HEK293 (cell line): ENCODE measurements at regions not wholly inside any gene's neighbourhood (a gene's known extent, or its start where the extent isn't known, plus 50 kb on each side); places are given as distances from the start of the nearest gene placed in this dataset.

Experiments used
- CTCF ChIP-seq: fragments of 450-650 bp; formaldehyde crosslinking; IDR thresholded peaks from 2 replicates; pipeline ENCODE4 v1.5.1; 2016; ENCODE audit warnings: missing biosample characterization, missing genetic modification characterization
- ZBTB7A ChIP-seq: fragments of 450-650 bp; formaldehyde crosslinking; IDR thresholded peaks from 2 replicates; pipeline ENCODE4 v1.5.1; 2016; ENCODE audit warnings: low read depth, missing biosample characterization, missing genetic modification characterization
- ZNF560 ChIP-seq: fragments of 450-650 bp; formaldehyde crosslinking; IDR thresholded peaks from 2 replicates; pipeline ENCODE4 v1.5.1; 2017; ENCODE audit warnings: missing biosample characterization, missing genetic modification characterization, borderline replicate concordance

- TF ChIP-seq ZNF560 = no peak
- TF ChIP-seq CTCF (tag by site-specific recombination) = no peak
- no peak for TF ChIP-seq ZBTB7A (tag by site-specific recombination)
These were observed 80.4 kb upstream of the NIPBL start for GRCh38 chr5:36796155-36796554.
